Small intestine (tissue), 7 donors: ENCODE measurements at regions not wholly inside any gene's neighbourhood (a gene's known extent, or its start where the extent isn't known, plus 50 kb on each side); places are given as distances from the start of the nearest gene placed in this dataset.

ENCODE experiments used
- DNase-seq, 2 donors: peaks; one replicate each; pipeline versions ENCODE4 v3.0.0 to v3.0.0-alpha.2; 2013
- FAIRE-seq: peaks from 2 replicates; lab custom pipeline; 2012; peaks lifted over from hg19 to GRCh38; lab: Jason Lieb, UNC
- H3K27ac ChIP-seq, 3 donors: one replicate each; pipeline ENCODE4 v1.5.1; 2013; ENCODE audit warnings: low read length in 2 of 3, mild to moderate bottlenecking in 2 of 3, control low read depth in 1 of 3, inconsistent platforms in 1 of 3, low read depth in 1 of 3, moderate library complexity in 1 of 3
- H3K27me3 ChIP-seq, 3 donors: one replicate each; pipeline ENCODE4 v1.6.1; 2013; ENCODE audit warnings: low read length in 3 of 3, inconsistent platforms in 1 of 3; ENCODE audit not compliant: control insufficient read depth in 3 of 3, insufficient read depth in 3 of 3
- H3K36me3 ChIP-seq, 3 donors: one replicate each; pipeline ENCODE4 v1.6.1; 2013; ENCODE audit warnings: low read length in 3 of 3, inconsistent platforms in 1 of 3, low read depth in 1 of 3, mild to moderate bottlenecking in 1 of 3, moderate library complexity in 1 of 3; ENCODE audit not compliant: control insufficient read depth in 3 of 3, insufficient read depth in 2 of 3
- H3K4me1 ChIP-seq, 3 donors: one replicate each; pipeline ENCODE4 v1.6.1; 2013; ENCODE audit warnings: low read length in 2 of 3, inconsistent platforms in 1 of 3, low read depth in 1 of 3, mild to moderate bottlenecking in 1 of 3, moderate library complexity in 1 of 3; ENCODE audit not compliant: control insufficient read depth in 3 of 3, insufficient read depth in 2 of 3
- H3K4me3 ChIP-seq, 3 donors: one replicate each; pipeline ENCODE4 v1.5.1; 2013; ENCODE audit warnings: low read length in 3 of 3, control low read depth in 1 of 3, inconsistent platforms in 1 of 3, low read depth in 1 of 3, mild to moderate bottlenecking in 1 of 3, moderate library complexity in 1 of 3
- H3K9me3 ChIP-seq, 2 donors: one replicate each; pipeline ENCODE4 v1.6.1; 2013; ENCODE audit warnings: low read depth in 1 of 2, low read length in 1 of 2; ENCODE audit not compliant: control insufficient read depth in 2 of 2, insufficient read depth in 1 of 2
- WGBS, 3 donors: extraction: QIAGEN DNeasy Blood & Tissue Kit; methylation state at CpG; one replicate each; pipeline ENCODE4 v1.1.7; 2013; 5-methylcytosine and 5-hydroxymethylcytosine counted together
- donor health status: healthy with polysubstance abuse.
- donor health status: control.
- donor health status: control.
- donor health status: Bipolar disorder and iron deficiency.
- donor health status: healthy.

DNA sequence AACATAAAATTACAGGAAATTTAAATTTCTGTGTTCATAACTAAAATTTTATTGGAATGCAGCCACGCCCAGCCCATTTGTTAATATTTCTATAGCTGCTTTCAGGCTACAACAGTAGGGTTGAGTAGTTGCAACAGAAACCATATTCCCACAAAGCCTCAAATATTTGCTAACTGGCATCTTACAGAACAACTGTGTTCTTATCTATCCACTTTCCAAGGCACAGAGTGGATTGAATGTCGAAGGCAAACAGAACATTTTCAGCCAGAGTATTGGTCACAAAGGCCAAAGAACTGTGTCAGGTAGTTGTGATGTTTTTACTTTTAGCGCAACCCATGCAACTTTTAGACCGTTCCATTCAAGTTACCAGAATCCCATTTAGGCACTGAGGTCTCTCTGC lies 51.1 kb upstream of the OPN4 start:
- Histone ChIP-seq H3K4me1 (no peaks in the 10 kb centered on the region), H3K27me3 (no peaks in the 10 kb centered on the region), H3K36me3 (no peaks in the 10 kb centered on the region), H3K27ac (no peak overlapping the region), H3K9me3 (peaks cover 0 to 3% of the 10 kb centered on the region in 2 donors), H3K4me3 (no peak overlapping the region)
- 83 to 88% (median 83%) methylated on average over 4 of the region's 4 CpGs for WGBS, 3 donors
- FAIRE-seq (no peak), DNase-seq (no peak)
